ENCODE measurements at regions not wholly inside any gene's neighbourhood (a gene's known extent, or its start where the extent isn't known, plus 50 kb on each side); places are given as distances from the start of the nearest gene placed in this dataset.
A peak's percentile ranks its signal among the peaks of the same experiment; 100 is the strongest.

GRCh38 chr3:26011276-26011675 lies 221.4 kb downstream of the OXSM start:
- Histone ChIP-seq H3K79me2 (replicated peaks; ENCODE audit: insufficient read depth, low read length) (no peaks in the 10 kb centered on the region), H3F3A (ENCODE audit: insufficient read depth, low read length, poor library complexity, severe bottlenecking) (peaks cover 3% of the 10 kb centered on the region), H3K4me3 (ENCODE audit: low read length) (no peak overlapping the region), H4K20me1 (ENCODE audit: insufficient read depth) (no peaks in the 10 kb centered on the region), H3K4me2 (ENCODE audit: low read length) (peak overlapping the region; percentile 17), H3K9ac (ENCODE audit: low read length) (no peak overlapping the region), H3K9me3 (ENCODE audit: low read length) (no peaks in the 10 kb centered on the region), H3K9me2 (ENCODE audit: insufficient read depth, low read length) (no peaks in the 10 kb centered on the region), H2AFZ (ENCODE audit: low read depth, low read length) (no peak overlapping the region), H3K27ac (ENCODE audit: low read length) (peak overlapping the region; percentile 87), H3K36me3 (ENCODE audit: insufficient read depth, low read length) (no peaks in the 10 kb centered on the region), H3K27me3 (ENCODE audit: insufficient read depth, low read depth, low read length) (no peaks in the 10 kb centered on the region)
- TF ChIP-seq REST (IDR thresholded peaks at IDR 0.05; ENCODE audit: borderline replicate concordance) = peak; percentile 93
- no peak for TF ChIP-seq TAF1 (IDR thresholded peaks at IDR 0.05; ENCODE audit: low read depth)

- Histone ChIP-seq H3K36me3 (ENCODE audit: insufficient read depth, low read length) (no peaks in the 10 kb centered on the region), H3K9me3 (ENCODE audit: low read length) (no peaks in the 10 kb centered on the region), H2AFZ (ENCODE audit: low read depth, low read length) (peak overlapping the region; percentile 15), H3K9me2 (ENCODE audit: insufficient read depth, low read length) (no peaks in the 10 kb centered on the region), H3K4me3 (ENCODE audit: low read length) (no peak overlapping the region), H3K27ac (ENCODE audit: low read length) (peak overlapping the region; percentile 87), H3K27me3 (ENCODE audit: insufficient read depth, low read depth, low read length) (no peaks in the 10 kb centered on the region), H3F3A (ENCODE audit: insufficient read depth, low read length, poor library complexity, severe bottlenecking) (peaks cover 3% of the 10 kb centered on the region), H4K20me1 (ENCODE audit: insufficient read depth) (no peaks in the 10 kb centered on the region), H3K79me2 (replicated peaks; ENCODE audit: insufficient read depth, low read length) (no peaks in the 10 kb centered on the region), H3K9ac (ENCODE audit: low read length) (peak overlapping the region; percentile 41), H3K4me2 (ENCODE audit: low read length) (no peak overlapping the region)
- TF ChIP-seq REST (IDR thresholded peaks at IDR 0.05; ENCODE audit: borderline replicate concordance) (no peak), SMC3 (conservative IDR thresholded peaks at IDR 0.05; ENCODE audit: poor library complexity) (no peak), EP300 (conservative IDR thresholded peaks at IDR 0.05; ENCODE audit: poor library complexity, severe bottlenecking) (no peak), EZH2 (IDR thresholded peaks at IDR 0.05; ENCODE audit: borderline replicate concordance, insufficient read depth, low read length, poor library complexity, severe bottlenecking) (no peak), POLR2AphosphoS5 (IDR thresholded peaks at IDR 0.05) (no peak), RAD21 (conservative IDR thresholded peaks at IDR 0.05) (no peak), TAF1 (IDR thresholded peaks at IDR 0.05; ENCODE audit: low read depth) (no peak), MXI1 (conservative IDR thresholded peaks at IDR 0.05; ENCODE audit: poor library complexity, severe bottlenecking) (no peak)
Measured at GRCh38 chr3:26012241-26012745, 222.4 kb downstream of the OXSM start.

Measured in neural cell (in vitro differentiated cells).